GM19463 (cell line): ENCODE measurements at regions not wholly inside any gene's neighbourhood (a gene's known extent, or its start where the extent isn't known, plus 50 kb on each side); places are given as distances from the start of the nearest gene placed in this dataset.

Source experiments
- ATAC-seq: cut with Tn5 transposase; IDR thresholded peaks from one replicate; pipeline ENCODE4 v1.9.1; 2021; ENCODE audit warnings: mild to moderate bottlenecking, moderate library complexity; ENCODE audit not compliant: unreplicated experiment

- no peak for ATAC-seq
Observed at GRCh38 chr4:41318839-41319530, 62.3 kb downstream of the UCHL1 start.

GRCh38 chr4:41319553-41319952 is 62.8 kb downstream of the UCHL1 start:
- no peak for ATAC-seq

GRCh38 chr4:41320278-41320677 is 63.5 kb downstream of the UCHL1 start:
- no peak for ATAC-seq

DNA sequence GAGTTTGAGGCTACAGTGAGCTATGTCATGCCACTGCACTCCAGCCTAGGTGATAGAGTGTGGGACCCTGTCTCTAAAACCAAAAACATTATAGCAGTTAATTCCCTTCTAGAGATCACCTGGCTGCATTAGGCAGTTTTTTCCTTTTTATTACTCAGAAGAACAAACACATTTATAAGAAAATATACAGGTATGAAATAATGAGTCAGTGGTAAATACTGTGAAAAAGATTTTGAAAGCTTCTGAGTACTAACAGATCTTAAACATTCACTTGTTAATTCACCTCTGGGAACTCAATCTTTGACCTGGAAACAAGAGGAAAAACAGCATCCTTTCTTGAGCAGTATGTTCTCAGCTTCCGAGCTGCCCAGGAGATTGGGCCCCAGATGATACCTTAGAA is 64.1 kb downstream of the UCHL1 start:
- ATAC-seq = no peak

- no peak for ATAC-seq
Observed at GRCh38 chr4:41321216-41321945, 64.7 kb downstream of the UCHL1 start.

GRCh38 chr4:41322617-41323016 is 65.9 kb downstream of the UCHL1 start:
- no peak for ATAC-seq

DNA sequence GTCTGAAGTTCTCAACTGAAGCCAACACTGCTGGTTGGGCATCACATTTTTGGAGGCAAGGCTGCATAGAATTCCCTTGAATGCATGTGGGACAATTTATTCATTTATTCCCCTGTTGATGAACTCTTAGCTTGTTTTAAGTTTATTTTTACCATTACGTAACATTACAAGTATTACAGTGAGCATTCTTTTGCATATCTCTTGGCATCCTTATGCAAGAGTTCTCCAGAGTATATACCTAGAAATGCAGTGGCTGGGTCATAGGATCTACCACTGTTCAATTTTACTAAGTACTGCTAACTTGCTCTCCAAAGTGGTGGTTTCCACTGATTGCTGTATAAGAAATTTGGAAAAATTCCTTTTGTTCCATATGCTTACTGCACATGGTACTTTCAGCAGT is 66.5 kb downstream of the UCHL1 start:
- no peak for ATAC-seq

- ATAC-seq = no peak
Observed at GRCh38 chr4:41323706-41324105, 67.0 kb downstream of the UCHL1 start.

DNA sequence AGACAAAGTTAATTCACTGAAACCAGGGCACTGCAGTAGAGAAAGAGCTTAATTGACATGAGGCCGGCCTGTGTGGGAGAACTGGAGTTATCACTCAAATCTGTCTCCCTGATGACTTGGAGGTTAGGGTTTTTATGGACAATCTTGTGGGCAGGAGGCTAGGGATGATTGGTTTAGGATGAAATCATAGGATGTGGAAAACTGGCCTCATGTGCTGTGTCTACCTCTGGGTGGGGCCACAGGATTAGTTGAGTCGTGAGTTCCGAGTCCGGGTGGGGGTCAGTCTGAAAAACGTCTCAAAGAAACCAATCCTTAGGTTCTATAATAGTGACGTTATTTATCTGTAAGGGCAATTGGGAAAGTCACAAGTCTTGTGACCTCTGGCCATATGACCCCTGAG is 68.1 kb downstream of the UCHL1 start:
- ATAC-seq = no peak

GRCh38 chr4:41325901-41326300 is 69.2 kb downstream of the UCHL1 start:
- no peak for ATAC-seq

- no peak for ATAC-seq
Observed at GRCh38 chr4:41326776-41327175, 70.0 kb downstream of the UCHL1 start.

DNA sequence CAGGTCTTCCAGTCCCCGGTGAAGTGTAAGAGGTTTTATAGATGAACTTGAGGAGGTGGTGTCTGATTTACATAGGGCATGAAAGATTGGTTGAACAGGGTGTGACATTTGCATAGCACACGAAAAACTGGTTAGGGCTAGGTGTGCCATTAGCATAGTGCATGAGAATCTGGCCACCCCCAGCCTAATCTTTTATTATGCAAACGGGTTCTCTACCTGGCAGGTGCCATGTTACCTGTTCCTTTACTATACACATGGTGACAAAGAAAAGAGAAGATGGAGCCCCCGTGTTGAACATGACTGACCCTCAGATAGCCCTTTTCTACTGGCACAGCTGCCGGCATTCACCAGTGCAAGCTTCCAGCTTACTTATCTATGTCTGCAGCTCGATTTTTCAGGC is 71.0 kb downstream of the UCHL1 start:
- no peak for ATAC-seq

DNA sequence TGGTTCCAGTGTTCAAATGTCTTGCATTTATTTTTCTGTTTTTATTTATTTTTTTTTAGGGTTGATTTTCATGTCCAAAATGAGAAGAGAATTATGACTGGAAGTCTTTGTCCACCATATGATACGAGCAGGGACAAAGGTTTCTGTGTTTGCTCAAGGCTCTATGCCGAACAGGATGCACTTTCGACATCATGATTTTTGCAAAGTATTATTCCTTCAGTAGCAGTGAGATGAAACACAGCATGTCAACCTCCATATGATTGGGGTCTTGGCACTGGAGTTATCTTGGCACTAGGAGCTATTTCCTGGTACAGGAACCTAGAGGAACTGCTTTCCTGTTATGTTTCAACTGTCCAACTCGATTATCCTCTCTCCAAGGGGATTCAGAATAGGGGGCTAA is 72.6 kb downstream of the UCHL1 start:
- no peak for ATAC-seq

DNA sequence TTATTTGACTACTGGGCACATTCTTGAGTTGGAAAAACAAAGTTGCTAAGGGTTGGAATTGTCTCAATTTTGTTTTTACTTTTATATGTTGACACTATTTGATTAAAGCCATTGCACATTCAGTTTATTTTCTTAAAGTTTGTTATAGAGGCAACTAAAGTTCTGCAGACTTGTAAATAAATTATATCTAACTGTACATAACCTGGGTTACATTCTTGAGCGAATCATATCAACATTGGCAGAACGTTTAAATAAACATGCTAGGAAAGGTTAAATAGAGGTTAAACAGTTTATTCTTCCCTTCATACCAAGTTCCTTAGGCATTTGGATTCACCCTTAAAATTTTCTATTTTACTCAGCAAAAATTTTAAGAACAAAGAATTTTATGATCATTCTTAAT is 74.5 kb downstream of the UCHL1 start:
- no peak for ATAC-seq

- ATAC-seq = no peak
Observed at GRCh38 chr4:41332510-41333054, 75.9 kb downstream of the UCHL1 start.

- ATAC-seq = no peak
Observed at GRCh38 chr4:41334182-41334581, 77.5 kb downstream of the UCHL1 start.

GRCh38 chr4:41339812-41340809 is 83.4 kb downstream of the UCHL1 start:
- no peak for ATAC-seq

DNA sequence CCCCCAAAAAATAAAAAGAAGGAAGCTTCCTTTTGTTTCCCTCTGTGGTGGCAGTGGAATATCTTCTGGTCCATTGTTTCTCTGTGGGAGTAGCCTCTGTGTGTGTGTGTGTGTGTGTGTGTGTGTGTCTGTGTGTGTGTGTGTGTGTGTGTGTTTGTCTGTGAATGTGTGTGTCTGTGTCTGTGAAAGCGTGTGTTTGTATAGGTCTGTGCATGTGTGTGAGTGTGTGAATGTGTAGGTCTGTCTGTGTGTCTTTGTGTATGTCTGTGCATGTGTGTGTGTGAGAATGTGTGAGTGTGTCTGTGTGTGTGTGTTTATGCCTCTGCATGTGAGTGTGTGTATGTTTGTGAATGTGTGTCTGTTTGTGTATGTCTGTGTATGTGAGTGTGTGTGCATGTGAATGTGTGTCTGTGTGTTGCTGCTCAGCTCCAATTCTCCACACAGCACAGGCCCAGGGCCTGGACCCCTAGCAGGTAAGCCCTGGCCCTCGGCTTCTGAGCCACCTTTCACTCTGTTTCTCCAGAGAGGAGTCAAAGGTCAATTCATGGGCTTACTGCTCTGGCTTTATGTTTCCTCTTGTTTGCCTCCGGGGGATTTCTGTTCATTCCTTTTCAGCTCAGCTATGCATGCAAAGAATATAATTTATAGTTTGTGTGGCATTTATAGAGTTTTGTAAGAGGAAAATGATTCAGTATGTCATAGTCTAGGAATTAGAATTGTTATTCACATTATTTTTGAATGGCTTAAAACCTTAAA is 89.8 kb downstream of the UCHL1 start:
- no peak for ATAC-seq

- no peak for ATAC-seq
Observed at GRCh38 chr4:41349021-41349420, 92.3 kb downstream of the UCHL1 start.

DNA sequence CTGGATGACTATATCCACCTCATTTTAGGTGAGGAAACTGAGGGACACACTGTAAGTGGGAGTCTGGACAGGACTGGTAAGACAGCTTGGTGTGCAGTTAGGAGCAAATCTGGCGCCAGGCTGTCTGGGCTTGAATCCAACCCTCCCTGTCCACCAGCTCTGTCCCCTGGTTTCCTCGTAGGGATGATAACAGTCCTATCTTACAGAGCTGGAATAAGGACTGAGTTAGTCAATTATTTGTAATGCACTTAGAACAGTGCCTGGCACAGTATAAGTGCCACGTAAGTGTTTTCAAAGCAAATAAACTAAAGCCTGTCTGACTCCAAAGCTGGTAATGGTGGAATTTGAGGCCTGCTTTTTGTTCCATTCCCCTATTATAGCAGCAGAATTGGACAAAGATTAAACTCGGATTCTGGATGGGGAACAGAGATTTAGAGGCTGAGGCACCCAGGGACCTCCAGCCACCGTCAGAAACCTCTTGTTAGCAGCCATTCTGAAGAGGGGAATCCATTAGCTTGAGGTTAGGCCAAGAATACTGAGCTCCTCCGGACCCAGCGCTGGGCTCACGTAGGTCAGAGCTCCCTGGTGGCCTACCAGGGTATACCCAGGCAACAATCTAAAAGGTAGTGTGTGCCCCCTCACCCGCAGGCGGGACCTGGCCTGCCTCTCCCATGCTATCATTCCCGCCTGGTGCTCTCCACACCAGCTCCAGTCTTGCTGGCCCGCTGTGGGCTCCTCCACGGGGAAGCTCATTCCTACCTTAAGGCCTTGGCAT is 102.1 kb downstream of the UCHL1 start:
- ATAC-seq = no peak
